HG03571 (cell line): ENCODE measurements at regions not wholly inside any gene's neighbourhood (a gene's known extent, or its start where the extent isn't known, plus 50 kb on each side); places are given as distances from the start of the nearest gene placed in this dataset.

Source experiments
- ATAC-seq: cut with Tn5 transposase; IDR thresholded peaks from one replicate; pipeline ENCODE4 v1.9.1; 2021; ENCODE audit not compliant: unreplicated experiment

DNA sequence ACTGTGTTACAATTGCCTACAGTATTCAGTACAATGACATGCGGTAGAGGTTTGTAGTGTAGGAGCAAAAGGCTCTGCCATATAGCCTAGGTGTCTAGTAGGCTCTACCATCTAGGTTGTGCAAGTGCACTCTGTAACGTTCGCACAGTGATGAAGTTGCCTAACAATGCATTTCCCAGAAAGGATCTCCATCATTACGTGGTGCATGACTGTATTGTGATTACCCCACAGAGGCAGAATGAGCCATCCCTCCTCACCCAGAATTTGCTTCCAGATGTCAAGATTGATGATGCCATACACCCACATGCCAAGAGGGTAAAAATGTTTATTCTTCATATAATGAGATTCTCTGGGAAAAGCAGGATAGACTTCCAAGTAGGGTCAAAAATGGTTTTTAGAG lies 199.3 kb upstream of the CTTNBP2NL start:
- no peak for ATAC-seq

DNA sequence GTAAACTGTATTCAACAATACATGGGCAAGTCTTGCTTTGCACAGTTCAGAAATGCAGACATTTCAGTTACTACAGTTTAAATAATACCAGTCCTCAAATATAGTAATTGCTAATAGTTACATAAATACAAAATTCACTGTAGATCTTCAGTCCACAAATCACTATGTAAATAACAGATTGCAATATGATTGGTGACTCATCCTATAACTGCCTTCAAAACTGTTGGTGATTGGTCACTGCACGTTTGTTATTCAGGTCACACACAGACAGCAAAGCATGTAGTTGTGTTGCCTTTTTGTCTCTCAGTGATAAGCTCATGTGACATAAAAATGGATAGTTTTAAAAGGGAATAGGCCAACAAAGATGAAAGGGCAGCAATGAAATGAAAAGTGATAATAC lies 186.5 kb upstream of the CTTNBP2NL start:
- no peak for ATAC-seq

GRCh38 chr1:112219267-112219666 lies 176.7 kb upstream of the CTTNBP2NL start:
- ATAC-seq = no peak

GRCh38 chr1:112230232-112230631 lies 165.8 kb upstream of the CTTNBP2NL start:
- ATAC-seq = no peak

DNA sequence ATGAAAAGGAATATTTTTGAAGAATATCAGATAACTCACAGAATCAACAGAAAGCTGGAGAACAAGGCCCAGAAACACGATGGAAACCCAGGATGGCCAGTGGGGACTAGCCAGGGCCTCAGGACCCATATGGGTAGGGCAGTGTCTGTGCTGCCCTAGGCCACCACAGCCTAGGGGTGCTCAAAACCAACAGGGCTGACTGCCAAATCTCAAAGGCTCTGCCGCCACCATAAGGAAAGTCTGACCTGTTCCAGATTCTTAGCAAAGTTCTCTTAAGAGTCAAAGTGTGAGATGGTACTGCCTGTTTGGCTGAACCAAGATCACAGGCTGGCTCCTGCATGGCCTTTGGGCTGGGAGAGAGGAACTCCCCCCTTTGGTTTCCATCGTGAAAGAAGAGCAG lies 164.7 kb upstream of the CTTNBP2NL start:
- ATAC-seq = no peak

- no peak for ATAC-seq
Measured at GRCh38 chr1:112232848-112233247, 163.2 kb upstream of the CTTNBP2NL start.

DNA sequence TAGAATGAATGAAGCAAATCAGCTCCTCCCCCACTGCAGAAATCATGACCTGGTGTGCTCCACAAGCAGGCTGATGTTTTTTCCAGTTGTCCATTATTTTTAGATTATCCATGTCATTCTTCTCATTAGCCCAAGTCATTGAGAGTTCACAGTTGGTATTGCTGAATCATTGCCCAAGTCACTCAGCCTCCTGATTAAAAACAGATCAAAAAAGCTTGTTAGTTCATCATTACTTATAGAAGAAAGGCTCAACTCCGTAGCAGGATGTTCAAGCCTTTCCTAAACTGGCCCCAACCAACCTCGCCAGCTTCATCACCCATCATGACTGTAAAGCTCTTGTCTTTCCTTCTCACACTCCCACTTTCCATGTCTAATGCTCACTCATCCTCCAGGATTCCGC lies 161.3 kb upstream of the CTTNBP2NL start:
- no peak for ATAC-seq

DNA sequence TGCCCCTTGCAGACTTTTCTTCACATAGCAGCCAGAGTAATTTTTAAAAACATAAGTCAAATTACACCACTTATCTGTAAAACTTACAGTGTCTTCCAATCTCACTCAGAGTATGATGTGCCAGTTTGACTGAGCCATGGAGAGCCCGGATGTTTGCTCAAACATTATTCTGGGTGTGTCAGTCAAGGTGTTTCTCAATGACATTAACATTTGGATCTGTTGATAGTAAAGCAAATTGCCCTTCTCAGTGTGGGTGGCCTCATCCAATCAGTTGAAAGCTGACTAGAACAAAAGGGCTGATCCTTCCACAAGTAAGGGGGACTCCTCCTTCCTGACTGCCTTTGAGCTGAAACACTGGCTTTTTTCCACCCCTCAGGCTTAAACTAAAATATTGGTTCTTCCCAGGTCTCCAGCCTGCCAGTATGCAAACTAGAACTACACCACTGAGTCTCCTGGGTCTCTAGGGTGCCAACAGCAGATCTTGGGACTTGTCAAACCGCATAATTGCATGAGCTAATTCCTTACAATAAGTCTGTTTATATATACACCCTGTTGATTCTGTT lies 157.9 kb upstream of the CTTNBP2NL start:
- no peak for ATAC-seq

GRCh38 chr1:112239683-112240330 lies 156.2 kb upstream of the CTTNBP2NL start:
- ATAC-seq = no peak

DNA sequence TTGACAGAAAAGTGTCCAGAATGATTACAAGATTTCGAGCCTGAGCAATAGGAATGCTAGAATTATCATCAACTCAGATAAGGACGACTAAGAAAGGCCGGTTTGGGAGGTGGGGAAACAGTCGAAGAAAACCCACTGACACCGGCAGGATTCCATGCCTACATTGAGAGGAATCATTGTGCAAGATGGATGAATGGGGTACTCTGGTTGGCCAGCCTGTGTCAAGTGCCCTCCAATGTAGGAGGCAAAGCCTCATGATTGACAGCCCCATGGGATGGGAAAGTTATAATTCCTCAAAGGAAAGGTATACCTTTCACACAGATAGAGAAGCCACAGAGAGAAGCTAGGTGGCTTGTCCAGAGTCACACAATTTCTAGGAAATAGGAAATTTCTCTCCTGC lies 153.5 kb upstream of the CTTNBP2NL start:
- no peak for ATAC-seq

DNA sequence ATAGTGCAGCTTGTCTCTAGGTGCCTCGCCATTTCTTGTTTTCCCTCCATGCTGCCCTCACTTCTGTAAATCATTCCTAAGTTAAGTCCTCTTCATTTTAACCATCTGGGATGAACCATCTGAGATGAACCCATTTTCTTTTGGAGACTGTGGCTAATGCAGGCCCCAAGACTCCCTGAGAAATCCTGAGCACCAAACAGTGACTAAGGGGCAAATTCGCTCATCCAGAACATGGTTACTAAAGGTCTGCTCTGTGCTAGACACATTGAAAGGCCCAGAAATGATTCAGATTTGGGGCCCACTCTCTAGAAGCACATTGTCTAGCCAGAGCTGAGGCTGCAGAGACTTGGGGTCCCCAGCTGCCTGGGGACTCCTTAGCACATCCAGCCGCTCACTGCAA lies 151.9 kb upstream of the CTTNBP2NL start:
- no peak for ATAC-seq

GRCh38 chr1:112245114-112245513 lies 150.9 kb upstream of the CTTNBP2NL start:
- no peak for ATAC-seq

DNA sequence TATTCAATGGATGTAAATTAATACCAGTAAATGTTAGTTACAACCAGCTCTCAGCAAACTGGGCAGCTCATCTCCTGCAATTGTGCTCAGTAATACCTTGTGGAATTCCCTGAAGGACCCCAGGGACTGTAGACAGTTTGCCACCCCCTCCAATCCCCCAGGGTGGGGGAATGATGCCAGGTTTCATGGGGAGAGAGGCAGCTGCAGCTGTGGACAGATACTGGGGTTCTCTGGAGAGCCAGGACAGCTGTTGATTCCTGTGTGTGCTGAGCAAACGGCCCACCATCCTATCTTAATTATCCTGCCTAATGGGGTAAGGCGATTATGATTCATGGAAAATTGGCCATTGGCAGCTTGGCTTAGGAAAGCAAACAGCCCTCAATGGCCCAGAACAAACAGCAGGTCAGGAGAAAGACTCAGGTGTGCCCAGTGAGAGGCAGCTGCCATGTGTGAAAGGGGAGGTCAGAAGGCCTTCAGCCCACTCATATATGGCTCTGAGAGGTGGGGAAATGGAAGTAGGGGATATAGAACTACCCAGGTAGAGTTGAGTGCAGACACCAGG lies 148.9 kb upstream of the CTTNBP2NL start:
- ATAC-seq = no peak

- no peak for ATAC-seq
Measured at GRCh38 chr1:112247961-112248360, 148.1 kb upstream of the CTTNBP2NL start.

DNA sequence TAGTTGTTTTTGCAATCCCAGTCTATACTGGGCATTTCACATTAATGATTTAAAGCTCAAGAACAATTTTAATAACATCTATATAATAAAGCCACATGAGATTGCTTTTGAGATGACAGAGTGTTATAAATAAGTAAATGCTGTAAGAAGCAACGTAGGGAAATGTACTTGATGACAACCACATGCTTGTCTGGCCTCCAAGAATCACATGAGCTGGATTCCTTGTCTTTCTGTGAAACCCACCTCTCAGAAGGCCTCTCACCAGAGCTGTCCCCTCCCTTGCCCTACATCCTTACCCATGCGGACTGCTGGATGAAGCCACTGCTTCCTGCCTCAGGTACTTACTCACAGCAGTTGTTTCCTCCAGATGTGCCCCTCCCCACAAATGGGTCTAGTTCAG lies 145.1 kb upstream of the CTTNBP2NL start:
- no peak for ATAC-seq

DNA sequence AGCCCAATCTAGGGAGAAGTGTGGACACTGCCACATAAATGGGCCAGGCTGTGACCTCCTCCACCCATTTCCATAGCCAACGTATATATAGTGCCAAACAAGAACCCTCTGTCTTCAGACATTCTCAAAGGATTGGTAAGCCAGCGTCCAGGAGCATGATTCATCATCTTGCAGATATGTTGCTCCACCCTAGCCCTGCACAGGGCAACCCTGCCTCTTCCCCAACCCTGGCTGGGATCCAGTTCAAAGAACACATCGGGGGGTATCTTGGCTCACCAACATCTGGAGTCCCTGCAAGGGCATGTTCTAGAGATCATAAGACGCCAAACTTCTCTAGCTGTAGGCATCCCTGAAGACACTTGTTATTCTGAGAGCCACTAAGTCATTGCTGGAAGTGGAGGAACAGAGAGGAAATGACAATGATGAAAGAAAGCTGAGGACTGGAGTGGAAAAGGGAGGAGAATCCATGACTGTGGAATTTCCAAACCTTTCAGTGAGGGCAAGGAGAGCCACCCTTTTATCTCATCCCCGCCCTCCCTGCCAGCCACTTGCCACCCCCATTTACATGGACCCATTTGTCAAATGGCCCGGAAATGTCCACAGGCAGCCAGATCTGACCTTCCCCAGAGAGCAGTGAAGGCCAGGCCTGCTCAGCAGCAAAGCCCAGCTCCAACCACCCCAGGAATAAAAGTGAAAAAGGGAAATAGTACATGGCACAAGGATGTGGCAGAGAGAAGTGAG lies 144.1 kb upstream of the CTTNBP2NL start:
- no peak for ATAC-seq

DNA sequence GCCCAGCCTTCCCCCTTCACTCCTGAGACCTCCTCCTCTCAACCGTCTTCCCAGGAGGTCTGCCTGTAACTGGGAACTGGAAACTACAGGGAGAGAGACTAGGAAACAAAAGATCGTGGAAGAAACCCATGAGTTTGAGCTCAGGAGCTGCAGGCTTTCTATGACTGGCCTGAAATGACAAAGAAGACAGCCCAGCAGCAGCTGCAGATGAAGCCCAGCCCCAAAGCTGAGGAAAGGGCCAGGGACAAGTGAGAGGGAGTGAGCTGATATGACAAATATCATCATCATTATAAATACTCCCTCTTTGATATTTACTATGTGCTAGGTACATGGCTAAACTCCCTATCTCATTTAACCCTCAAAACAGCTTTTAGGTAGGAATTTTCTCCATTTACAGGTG lies 142.6 kb upstream of the CTTNBP2NL start:
- ATAC-seq = no peak

- no peak for ATAC-seq
Measured at GRCh38 chr1:112255080-112255479, 140.9 kb upstream of the CTTNBP2NL start.

GRCh38 chr1:112256411-112256810 lies 139.6 kb upstream of the CTTNBP2NL start:
- ATAC-seq = no peak

DNA sequence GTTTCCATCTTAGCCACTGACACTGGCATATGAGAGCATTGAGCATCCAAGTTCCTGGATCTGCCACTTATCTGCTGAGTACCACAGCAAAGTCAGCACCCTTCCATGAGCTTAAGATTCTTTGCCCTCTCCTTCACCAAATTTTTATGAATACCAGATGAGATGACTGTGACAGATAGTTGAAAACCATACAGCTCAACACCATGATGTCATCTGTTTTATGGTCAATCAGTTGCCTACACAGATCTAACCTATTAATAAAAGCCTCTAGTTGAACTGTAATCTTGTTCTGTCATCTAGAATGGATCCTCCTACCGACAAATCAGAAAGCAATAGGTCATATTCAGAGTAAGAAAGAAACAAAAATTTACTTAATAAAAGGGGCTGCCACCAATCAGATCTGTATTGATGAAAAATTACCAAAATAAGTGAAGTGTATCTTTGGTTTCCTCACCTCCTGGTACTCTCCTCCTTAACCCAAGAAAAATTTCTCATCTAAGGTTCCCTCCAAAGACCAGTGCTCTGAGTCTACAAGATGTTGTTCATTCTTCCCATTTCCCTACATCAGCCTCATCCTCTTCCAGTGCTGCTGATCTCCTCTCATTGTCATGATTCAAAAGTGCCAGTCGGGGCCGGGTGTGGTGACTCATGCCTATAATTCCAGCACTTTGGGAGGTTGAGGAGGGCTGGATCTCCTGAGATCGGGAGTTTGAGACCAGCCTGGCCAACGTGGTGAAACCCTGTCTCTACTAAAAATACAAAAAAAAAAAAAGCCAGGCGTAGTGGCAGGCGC lies 138.8 kb upstream of the CTTNBP2NL start:
- no peak for ATAC-seq

DNA sequence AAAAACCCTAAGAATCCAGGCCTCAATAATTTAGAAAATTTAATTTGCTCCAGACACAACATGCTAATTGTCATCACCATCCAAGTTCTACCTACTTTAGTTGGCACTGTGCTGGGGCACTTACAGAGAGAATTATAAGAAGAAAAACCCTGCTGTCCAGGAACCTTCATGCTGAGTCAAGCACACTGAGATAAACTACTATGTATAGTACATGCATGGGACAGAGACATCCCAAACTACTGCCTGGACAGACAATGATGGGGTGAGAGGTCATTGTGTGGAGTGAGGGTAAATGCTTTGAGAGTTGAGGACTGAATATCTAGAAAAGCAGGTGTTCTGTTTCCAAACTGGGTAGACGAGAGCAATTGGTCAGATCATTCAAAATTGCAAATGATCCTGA lies 135.3 kb upstream of the CTTNBP2NL start:
- ATAC-seq = no peak
